ENCODE measurements at regions not wholly inside any gene's neighbourhood (a gene's known extent, or its start where the extent isn't known, plus 50 kb on each side); places are given as distances from the start of the nearest gene placed in this dataset.

DNA sequence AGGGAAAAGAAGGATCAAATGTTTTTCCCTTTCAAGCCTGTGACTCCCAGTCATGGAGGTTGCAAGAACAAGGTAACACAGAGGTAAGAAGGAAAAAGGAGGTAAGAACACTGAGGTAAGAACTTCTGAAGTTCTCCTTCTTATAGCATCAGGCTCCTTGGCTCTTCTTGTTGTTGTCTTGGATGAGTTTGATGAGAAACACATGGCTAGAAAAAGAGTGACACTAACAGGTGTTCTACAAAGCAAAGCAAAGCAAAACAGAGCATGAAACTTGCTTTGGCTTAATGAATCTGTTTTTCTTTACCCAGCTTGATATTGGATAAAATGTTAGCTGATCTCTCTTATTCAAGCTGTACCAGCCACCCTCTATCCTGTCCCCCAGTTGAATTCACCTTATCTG, 231.2 kb upstream of the F9 start:
- TF ChIP-seq FOXP1 (CRISPR knock-in tag; IDR thresholded peaks at IDR 0.05; ENCODE audit: borderline replicate concordance) (no peak), CTCF (IDR thresholded peaks at IDR 0.05) (no peak)

All from WTC11 (cell line).